Mucosa of rectum (tissue), 2 donors: ENCODE measurements at regions not wholly inside any gene's neighbourhood (a gene's known extent, or its start where the extent isn't known, plus 50 kb on each side); places are given as distances from the start of the nearest gene placed in this dataset.

Experiments
- H3K27ac ChIP-seq, 2 donors: one replicate each; pipeline ENCODE4 v1.7.0; 2013; ENCODE audit warnings: inconsistent platforms in 2 of 2, low read depth in 2 of 2, low read length in 2 of 2
- H3K27me3 ChIP-seq, 2 donors: one replicate each; pipeline ENCODE4 v1.7.0; 2013; ENCODE audit warnings: low read length in 2 of 2; ENCODE audit not compliant: control insufficient read depth in 2 of 2, insufficient read depth in 2 of 2
- H3K36me3 ChIP-seq, 2 donors: one replicate each; pipeline ENCODE4 v1.7.0; 2013; ENCODE audit warnings: low read length in 2 of 2; ENCODE audit not compliant: control insufficient read depth in 2 of 2, insufficient read depth in 2 of 2
- H3K4me1 ChIP-seq, 2 donors: one replicate each; pipeline ENCODE4 v1.7.0; 2013; ENCODE audit warnings: low read length in 2 of 2, mild to moderate bottlenecking in 1 of 2; ENCODE audit not compliant: control insufficient read depth in 2 of 2, insufficient read depth in 2 of 2
- H3K4me3 ChIP-seq, 2 donors: one replicate each; pipeline ENCODE4 v1.7.0; 2013; ENCODE audit warnings: low read length in 2 of 2
- H3K9ac ChIP-seq, 2 donors: one replicate each; pipeline ENCODE4 v1.7.0; 2013; ENCODE audit warnings: low read length in 2 of 2, low read depth in 1 of 2, mild to moderate bottlenecking in 1 of 2
- H3K9me3 ChIP-seq, 2 donors: one replicate each; pipeline ENCODE4 v1.7.0; 2013; ENCODE audit warnings: low read length in 2 of 2; ENCODE audit not compliant: control insufficient read depth in 2 of 2
- donor health status: healthy.
- donor health status: Normal muscosa, but diverticular disease.

DNA sequence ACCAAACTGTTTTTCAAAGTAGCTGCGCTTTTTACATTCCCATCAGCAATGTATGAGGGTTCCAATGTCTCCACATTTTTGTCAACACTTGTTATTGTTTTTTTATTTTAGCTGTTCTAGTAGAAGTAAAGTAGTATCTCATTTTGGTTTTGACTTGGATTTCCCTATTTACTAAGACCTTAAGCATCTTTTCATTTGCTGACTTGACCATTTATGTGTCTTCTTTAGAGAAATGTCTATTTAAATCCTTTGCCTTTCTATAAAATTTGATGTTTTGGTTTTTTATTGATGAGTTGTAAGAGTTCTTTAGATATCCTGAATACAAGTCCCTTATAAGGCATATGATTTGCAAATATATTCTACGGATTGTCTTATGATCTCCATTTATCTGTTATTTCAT is 110.6 kb downstream of the CD164 start:
- Histone ChIP-seq H3K27ac (no peak overlapping the region), H3K4me3 (no peak overlapping the region), H3K27me3 (no peaks in the 10 kb centered on the region), H3K9ac (no peak overlapping the region), H3K4me1 (no peaks in the 10 kb centered on the region), H3K36me3 (no peaks in the 10 kb centered on the region), H3K9me3 (no peaks in the 10 kb centered on the region)

DNA sequence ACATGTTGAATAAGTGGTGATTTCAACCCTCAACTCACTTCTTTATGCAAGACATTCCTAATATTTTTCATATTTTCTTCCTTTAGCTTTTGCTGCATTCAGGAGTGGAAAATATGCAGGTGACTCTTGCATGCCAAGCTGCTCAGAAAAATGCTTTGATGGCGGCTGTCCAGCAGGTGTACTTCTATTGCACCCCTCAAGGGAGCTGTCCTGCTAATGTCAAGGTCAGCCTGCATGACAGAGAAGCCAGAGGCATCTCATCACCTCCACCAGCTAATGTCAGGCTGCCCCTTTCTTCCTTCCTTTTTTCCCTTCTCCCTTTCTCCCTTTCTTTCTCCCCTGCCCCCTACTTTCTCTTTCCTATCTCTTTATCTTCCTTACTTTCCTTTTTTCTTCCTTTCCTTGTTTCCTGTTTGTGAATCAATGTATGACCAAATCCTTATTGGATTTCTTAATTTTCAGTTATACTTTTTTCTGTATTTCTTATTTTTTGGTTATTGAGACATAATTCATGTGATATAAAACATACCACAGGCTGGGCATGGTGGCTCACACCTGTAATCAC is 112.2 kb downstream of the CD164 start:
- Histone ChIP-seq H3K27me3 (no peaks in the 10 kb centered on the region), H3K36me3 (no peaks in the 10 kb centered on the region), H3K4me1 (no peaks in the 10 kb centered on the region), H3K4me3 (no peak overlapping the region), H3K9ac (no peak overlapping the region), H3K27ac (no peak overlapping the region), H3K9me3 (no peaks in the 10 kb centered on the region)

DNA sequence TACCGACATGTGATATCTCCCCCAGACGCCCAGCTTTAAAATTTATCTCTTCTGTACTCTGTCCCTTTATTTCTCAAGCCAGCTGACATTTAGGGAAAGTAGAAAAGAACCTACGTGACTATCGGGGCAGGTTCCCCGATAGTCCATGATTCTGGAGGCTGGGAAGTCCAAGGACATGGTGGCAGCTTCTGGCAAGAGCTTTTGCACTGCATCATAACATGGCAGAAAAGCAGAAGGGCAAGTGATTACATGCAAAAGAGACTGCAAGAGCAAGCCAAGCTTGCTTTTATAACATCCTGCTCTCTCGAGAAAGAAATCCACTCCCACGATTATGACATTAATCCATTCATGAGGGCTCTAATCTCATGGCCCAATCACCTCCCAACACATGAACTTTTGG is 113.2 kb downstream of the CD164 start:
- Histone ChIP-seq H3K27me3 (no peaks in the 10 kb centered on the region), H3K4me1 (no peaks in the 10 kb centered on the region), H3K36me3 (no peaks in the 10 kb centered on the region), H3K4me3 (no peak overlapping the region), H3K9ac (no peak overlapping the region), H3K27ac (no peak overlapping the region), H3K9me3 (no peaks in the 10 kb centered on the region)

DNA sequence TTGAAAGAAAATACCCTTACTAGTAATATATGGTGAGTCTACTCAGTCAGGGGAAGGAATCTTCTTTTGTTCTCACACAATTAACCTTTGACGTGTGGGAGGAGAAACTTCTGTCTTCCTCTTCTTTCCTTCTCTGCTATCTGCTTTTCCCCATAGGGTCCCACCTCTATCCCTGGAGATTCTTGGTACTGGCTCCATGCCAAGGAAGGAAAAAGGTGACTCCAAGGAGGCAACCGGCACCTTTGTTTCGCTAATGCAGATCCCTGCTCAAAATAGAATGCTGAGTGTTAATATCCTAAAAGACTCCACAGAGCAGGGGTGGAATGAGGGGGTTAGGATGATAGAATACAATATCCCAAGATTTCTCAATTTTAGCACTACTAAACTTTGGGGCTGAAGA is 116.7 kb downstream of the CD164 start:
- H3K9ac ChIP-seq, result no peak overlapping the region
- no peak overlapping the region for H3K27ac ChIP-seq
- H3K27me3 ChIP-seq, result no peaks in the 10 kb centered on the region
- no peaks in the 10 kb centered on the region for H3K4me1 ChIP-seq
- H3K9me3 ChIP-seq, result no peaks in the 10 kb centered on the region
- no peaks in the 10 kb centered on the region for H3K36me3 ChIP-seq
- no peak overlapping the region for H3K4me3 ChIP-seq

DNA sequence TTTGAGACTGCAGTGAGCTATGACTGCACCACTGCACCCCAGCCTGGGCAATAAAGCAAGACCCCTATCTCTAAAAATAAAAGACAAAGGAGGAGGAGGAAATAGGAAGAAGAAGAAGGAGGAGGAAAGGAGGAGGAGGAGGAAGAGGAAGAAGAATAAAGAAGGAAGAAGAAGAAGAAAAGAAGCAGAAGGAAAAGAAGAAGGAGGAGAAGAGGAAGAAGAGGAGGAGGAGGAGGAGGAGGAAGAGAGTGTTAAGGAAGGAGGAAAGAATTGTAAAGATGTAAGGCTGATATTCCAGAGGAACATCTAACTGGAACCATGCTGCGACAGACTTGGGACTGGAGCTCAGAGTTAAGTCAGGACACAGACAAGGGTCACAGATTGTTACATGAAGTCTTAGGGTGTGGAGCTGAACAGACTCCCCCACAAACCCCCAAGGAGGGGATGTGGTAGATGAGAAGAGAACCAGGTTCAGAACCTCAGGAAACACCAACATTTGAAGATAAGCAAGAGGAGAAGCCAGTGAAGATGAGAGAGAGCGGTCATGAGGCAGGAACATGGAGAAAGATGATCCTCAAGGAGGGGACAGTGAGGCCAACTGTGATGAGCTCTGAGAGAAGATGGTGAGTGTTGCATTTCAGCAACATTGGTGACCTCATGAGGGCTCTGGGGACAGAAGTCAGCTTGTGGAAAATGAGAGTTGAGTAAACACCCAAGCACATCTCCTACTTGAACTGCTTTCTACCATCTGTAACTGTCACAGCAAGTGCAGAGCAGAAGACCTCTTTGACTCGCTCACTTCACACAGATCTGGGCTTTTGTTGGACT is 118.2 kb downstream of the CD164 start:
- no peak overlapping the region for H3K9ac ChIP-seq
- no peaks in the 10 kb centered on the region for H3K4me1 ChIP-seq
- no peaks in the 10 kb centered on the region for H3K27me3 ChIP-seq
- no peaks in the 10 kb centered on the region for H3K9me3 ChIP-seq
- no peak overlapping the region for H3K27ac ChIP-seq
- no peak overlapping the region for H3K4me3 ChIP-seq
- no peaks in the 10 kb centered on the region for H3K36me3 ChIP-seq

DNA sequence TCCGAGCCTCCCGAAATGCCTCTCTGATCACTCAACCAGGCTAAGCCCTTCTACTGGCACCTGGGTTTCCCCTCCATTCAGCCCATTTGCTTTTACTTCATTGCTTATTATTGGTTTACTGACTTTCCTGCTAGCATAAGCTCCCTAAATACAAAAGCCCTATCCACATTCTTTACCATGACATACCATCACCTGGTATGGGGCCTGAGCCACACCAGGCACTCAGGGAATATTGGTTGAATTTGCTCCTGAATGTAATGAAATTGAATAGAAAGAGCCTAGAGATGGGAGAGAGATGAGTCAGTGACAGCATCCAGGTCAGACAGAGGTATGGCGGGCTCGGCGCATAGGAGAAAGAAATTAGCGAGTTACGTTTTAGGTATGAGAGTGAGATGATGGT is 120.0 kb downstream of the CD164 start:
- Histone ChIP-seq H3K27me3 (no peaks in the 10 kb centered on the region), H3K36me3 (no peaks in the 10 kb centered on the region), H3K9me3 (no peaks in the 10 kb centered on the region), H3K4me3 (no peak overlapping the region), H3K9ac (no peak overlapping the region), H3K27ac (no peak overlapping the region), H3K4me1 (no peaks in the 10 kb centered on the region)

DNA sequence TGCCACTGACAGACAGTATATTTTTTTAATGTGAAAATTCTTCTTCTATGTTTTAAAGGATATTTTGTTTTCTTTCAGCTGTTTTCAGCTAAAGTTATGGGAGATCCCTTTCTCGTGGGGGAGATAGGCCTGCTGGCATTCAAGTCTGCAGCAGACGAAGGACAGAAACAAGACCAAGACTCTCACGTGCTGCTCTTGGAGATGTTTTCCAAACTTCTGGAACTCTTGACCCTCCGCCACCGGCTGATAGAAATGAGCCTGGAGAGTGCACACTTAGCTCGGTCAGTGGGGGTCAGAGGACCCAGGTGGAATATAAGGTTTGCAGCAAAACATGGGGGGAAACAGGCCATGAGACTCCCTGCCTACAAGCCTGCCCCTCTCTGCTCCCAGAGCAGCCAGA is 120.5 kb downstream of the CD164 start:
- no peak overlapping the region for H3K27ac ChIP-seq

DNA sequence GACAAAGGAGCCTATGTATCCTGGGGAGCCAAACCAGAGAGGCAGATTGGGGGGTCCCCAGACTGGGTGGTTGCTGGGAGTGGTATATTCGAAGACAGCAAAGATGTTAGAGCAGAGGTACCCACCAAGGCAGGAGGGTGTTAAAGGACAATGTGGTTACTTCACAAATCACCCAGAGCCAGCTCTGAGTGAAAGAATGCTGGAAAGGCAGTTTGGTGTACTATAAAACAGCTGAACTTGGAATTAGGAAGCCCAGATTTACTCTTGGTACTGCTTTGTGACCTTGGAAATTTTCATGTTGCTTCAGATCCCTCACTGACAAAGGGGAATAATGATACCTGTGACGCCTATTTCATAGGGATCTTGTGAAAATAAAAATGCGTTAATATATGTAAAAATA is 121.6 kb downstream of the CD164 start:
- H3K4me1 ChIP-seq, result peaks cover 0 to 10% of the 10 kb centered on the region in 2 donors
- H3K27ac ChIP-seq, result no peak overlapping the region
- H3K36me3 ChIP-seq, result no peaks in the 10 kb centered on the region
- H3K9ac ChIP-seq, result no peak overlapping the region
- H3K4me3 ChIP-seq, result no peak overlapping the region
- H3K9me3 ChIP-seq, result no peaks in the 10 kb centered on the region
- no peaks in the 10 kb centered on the region for H3K27me3 ChIP-seq

More for the DNA sequence above, 120.5 kb downstream of the CD164 start:
- no peaks in the 10 kb centered on the region for H3K36me3 ChIP-seq
- H3K4me3 ChIP-seq, result no peak overlapping the region
- no peaks in the 10 kb centered on the region for H3K9me3 ChIP-seq
- H3K4me1 ChIP-seq, result peaks cover 0 to under 1% of the 10 kb centered on the region in 2 donors
- no peak overlapping the region for H3K9ac ChIP-seq
- H3K27me3 ChIP-seq, result no peaks in the 10 kb centered on the region

DNA sequence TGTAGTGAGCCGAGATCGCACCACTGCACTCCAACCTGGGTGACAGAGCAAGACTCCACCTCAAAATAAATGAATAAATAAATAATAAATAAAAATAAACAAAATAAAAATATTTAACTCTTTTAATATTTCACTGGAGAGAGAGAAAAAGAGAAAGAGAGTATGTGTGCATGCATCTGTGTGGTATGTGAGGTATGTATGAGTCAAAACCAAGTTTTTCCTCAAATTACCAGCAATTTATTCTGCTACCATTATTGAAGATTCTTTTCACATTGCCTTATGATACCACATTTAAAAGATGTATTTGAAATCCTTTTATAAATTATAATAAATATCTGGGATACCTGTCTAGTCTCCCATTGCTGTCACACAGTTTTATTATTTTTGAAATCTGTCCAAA is 122.1 kb downstream of the CD164 start:
- H3K9me3 ChIP-seq, result no peaks in the 10 kb centered on the region

DNA sequence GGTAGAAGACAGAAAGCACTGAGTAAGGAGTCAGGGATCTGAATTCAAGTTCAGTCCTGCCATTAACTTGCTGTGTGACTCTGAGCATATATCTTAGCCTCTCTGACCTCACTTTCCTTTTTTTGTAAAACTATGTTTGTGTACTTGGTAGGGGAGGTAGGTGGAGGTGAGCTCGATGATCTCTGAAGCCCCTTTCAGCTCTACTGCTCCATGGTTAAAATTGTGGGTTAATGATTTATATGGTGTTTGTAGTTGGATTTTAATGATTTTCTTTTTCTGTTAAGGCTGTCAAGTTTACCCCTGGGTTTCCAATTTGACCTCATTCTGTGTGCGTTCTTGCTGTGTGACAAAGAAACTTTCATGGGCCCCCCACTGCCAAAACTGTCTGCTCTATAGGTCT is 124.1 kb downstream of the CD164 start:
- no peaks in the 10 kb centered on the region for H3K27me3 ChIP-seq
- H3K36me3 ChIP-seq, result no peaks in the 10 kb centered on the region
- H3K4me1 ChIP-seq, result peaks cover 2 to 18% of the 10 kb centered on the region in 2 donors
- H3K9me3 ChIP-seq, result no peaks in the 10 kb centered on the region
- no peak overlapping the region for H3K9ac ChIP-seq
- no peak overlapping the region for H3K27ac ChIP-seq
- H3K4me3 ChIP-seq, result no peak overlapping the region

More for the DNA sequence above, 122.1 kb downstream of the CD164 start:
- no peak overlapping the region for H3K27ac ChIP-seq
- no peaks in the 10 kb centered on the region for H3K36me3 ChIP-seq
- no peak overlapping the region for H3K9ac ChIP-seq
- H3K4me1 ChIP-seq, result peaks cover 0 to 16% of the 10 kb centered on the region in 2 donors
- no peak overlapping the region for H3K4me3 ChIP-seq
- no peaks in the 10 kb centered on the region for H3K27me3 ChIP-seq
